ENCODE measurements at regions not wholly inside any gene's neighbourhood (a gene's known extent, or its start where the extent isn't known, plus 50 kb on each side); places are given as distances from the start of the nearest gene placed in this dataset.

- no peaks in the 10 kb centered on the region for H3K36me3 ChIP-seq
- no peak for DNase-seq (ENCODE audit: low spot score)
- no peak overlapping the region for H3K4me3 ChIP-seq
- H3K27ac ChIP-seq, result no peak overlapping the region
- H3K27me3 ChIP-seq, result no peaks in the 10 kb centered on the region
- TF ChIP-seq CTCF (IDR thresholded peaks at IDR 0.05), result no peak
- no peaks in the 10 kb centered on the region for H3K4me1 ChIP-seq
- no peaks in the 10 kb centered on the region for H3K9me3 ChIP-seq
Measured at GRCh38 chr11:128216198-128216597, 371.2 kb downstream of the ETS1 start.

GRCh38 chr11:128215238-128215882 lies 372.0 kb downstream of the ETS1 start:
- no peak for TF ChIP-seq CTCF (IDR thresholded peaks at IDR 0.05)
- no peak for DNase-seq (ENCODE audit: low spot score)

GRCh38 chr11:128214263-128214662 lies 373.1 kb downstream of the ETS1 start:
- Histone ChIP-seq H3K4me1 (peaks cover 0 to 11% of the 10 kb centered on the region in 2 donors), H3K27me3 (no peaks in the 10 kb centered on the region), H3K36me3 (no peaks in the 10 kb centered on the region), H3K27ac (no peak overlapping the region), H3K4me3 (no peak overlapping the region), H3K9me3 (no peaks in the 10 kb centered on the region)
- no peak for TF ChIP-seq CTCF (IDR thresholded peaks at IDR 0.05)
- no peak for DNase-seq (ENCODE audit: low spot score)

More at GRCh38 chr11:128215238-128215882, 372.0 kb downstream of the ETS1 start:
- no peak overlapping the region for H3K27ac ChIP-seq
- H3K9me3 ChIP-seq, result no peaks in the 10 kb centered on the region
- no peaks in the 10 kb centered on the region for H3K27me3 ChIP-seq
- H3K36me3 ChIP-seq, result no peaks in the 10 kb centered on the region
- H3K4me1 ChIP-seq, result peaks cover 0 to 3% of the 10 kb centered on the region in 2 donors
- no peak overlapping the region for H3K4me3 ChIP-seq

GRCh38 chr11:128213461-128213860 lies 373.9 kb downstream of the ETS1 start:
- TF ChIP-seq CTCF (IDR thresholded peaks at IDR 0.05), result no peak
- H3K27ac ChIP-seq, result no peak overlapping the region
- H3K4me1 ChIP-seq, result peaks cover 0 to 19% of the 10 kb centered on the region in 2 donors
- H3K9me3 ChIP-seq, result no peaks in the 10 kb centered on the region
- no peaks in the 10 kb centered on the region for H3K36me3 ChIP-seq
- no peak overlapping the region for H3K4me3 ChIP-seq
- no peak for DNase-seq (ENCODE audit: low spot score)
- no peaks in the 10 kb centered on the region for H3K27me3 ChIP-seq

GRCh38 chr11:128212324-128212723 lies 375.0 kb downstream of the ETS1 start:
- no peak overlapping the region for H3K4me3 ChIP-seq
- no peaks in the 10 kb centered on the region for H3K9me3 ChIP-seq
- no peak overlapping the region for H3K27ac ChIP-seq
- no peaks in the 10 kb centered on the region for H3K27me3 ChIP-seq
- TF ChIP-seq CTCF (IDR thresholded peaks at IDR 0.05), result no peak
- H3K36me3 ChIP-seq, result no peaks in the 10 kb centered on the region
- H3K4me1 ChIP-seq, result peaks cover 0 to 30% of the 10 kb centered on the region in 2 donors
- no peak for DNase-seq (ENCODE audit: low spot score)

Data from right atrium auricular region (tissue), 2 donors.